ENCODE measurements at regions not wholly inside any gene's neighbourhood (a gene's known extent, or its start where the extent isn't known, plus 50 kb on each side); places are given as distances from the start of the nearest gene placed in this dataset.

DNA sequence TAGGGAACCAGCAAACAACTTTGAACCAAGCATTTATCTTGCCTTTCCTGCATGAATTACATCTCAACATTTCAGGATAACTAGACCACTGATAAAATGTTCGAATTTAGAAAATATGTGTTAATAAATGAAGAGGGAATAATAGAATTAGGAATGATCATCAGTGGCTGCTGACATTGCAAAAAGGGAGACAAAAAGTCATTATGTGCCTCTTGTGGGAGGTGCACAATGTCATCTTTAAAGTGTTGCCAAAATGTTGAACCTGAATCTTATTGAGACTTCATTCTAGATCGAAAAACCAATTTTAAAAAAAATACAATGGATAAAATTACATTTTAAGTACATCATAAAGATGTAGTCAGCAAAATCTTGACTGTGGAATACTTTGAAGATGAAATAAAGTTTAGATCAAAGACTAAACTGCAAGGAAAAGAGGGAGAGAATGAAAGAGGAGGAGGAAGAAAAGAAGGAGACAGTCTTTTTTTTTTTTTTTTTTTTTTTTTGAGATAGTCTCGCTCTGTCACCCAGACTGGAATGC lies 299.3 kb downstream of the FBXW7 start:
- Histone ChIP-seq H3K9me2 (replicated peaks; ENCODE audit: insufficient read depth) (no peaks in the 10 kb centered on the region), H3K27me3 (no peaks in the 10 kb centered on the region), H3K4me2 (no peak overlapping the region), H3K4me3 (no peak overlapping the region), H2AFZ (no peak overlapping the region), H3K4me1 (ENCODE audit: insufficient read depth) (no peaks in the 10 kb centered on the region), H3K9me3 (ENCODE audit: low read depth) (no peaks in the 10 kb centered on the region), H4K20me1 (ENCODE audit: insufficient read depth, poor library complexity, severe bottlenecking) (no peaks in the 10 kb centered on the region), H3K27ac (no peak overlapping the region), H3K79me2 (no peaks in the 10 kb centered on the region), H3K36me3 (replicated peaks; ENCODE audit: insufficient read depth, low read depth) (no peaks in the 10 kb centered on the region)
- no peak for DNase-seq (ENCODE audit: low spot score)
- WGBS (ENCODE audit: low lambda C conversion rate, missing lambda C conversion rate) = 85% methylated on average over 3 of the region's 3 CpGs
- TF ChIP-seq CTCF (IDR thresholded peaks at IDR 0.05; ENCODE audit: poor library complexity) = no peak
- TF ChIP-seq EZH2phosphoT487 (IDR thresholded peaks at IDR 0.05; ENCODE audit: low read depth, severe bottlenecking, unreplicated experiment) = no peak
- TF ChIP-seq EZH2 (IDR thresholded peaks at IDR 0.05; ENCODE audit: borderline replicate concordance) = no peak

DNA sequence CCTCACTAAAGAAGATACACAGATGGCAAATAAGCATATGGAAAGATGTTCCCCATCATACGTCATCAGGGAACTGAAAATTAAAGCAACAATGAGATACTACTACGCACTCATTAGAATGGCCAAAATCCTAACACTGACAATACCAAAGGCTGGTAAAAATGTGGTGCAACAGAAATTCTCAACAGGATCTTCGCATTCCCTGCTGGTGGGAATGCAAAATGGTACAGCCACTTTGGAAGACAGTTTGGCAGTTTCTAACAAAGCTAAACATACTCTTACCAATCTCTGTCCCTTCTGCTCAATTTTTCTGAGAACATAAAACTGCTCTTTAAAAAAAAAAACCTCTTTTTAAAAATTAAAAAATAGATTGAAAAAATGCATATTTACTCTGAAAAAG lies 300.2 kb downstream of the FBXW7 start:
- DNase-seq (ENCODE audit: low spot score) = no peak
- no peak overlapping the region for H3K4me2 ChIP-seq
- no peaks in the 10 kb centered on the region for H3K79me2 ChIP-seq
- no peak overlapping the region for H2AFZ ChIP-seq
- H3K9me3 ChIP-seq (ENCODE audit: low read depth) = no peaks in the 10 kb centered on the region
- no peaks in the 10 kb centered on the region for H3K4me1 ChIP-seq (ENCODE audit: insufficient read depth)
- TF ChIP-seq EZH2 (IDR thresholded peaks at IDR 0.05; ENCODE audit: borderline replicate concordance) = no peak
- no peak for TF ChIP-seq CTCF (IDR thresholded peaks at IDR 0.05; ENCODE audit: poor library complexity)
- no peak for TF ChIP-seq EZH2phosphoT487 (IDR thresholded peaks at IDR 0.05; ENCODE audit: low read depth, severe bottlenecking, unreplicated experiment)
- no peak overlapping the region for H3K27ac ChIP-seq
- no peaks in the 10 kb centered on the region for H3K27me3 ChIP-seq
- WGBS (ENCODE audit: low lambda C conversion rate, missing lambda C conversion rate) = 92% methylated on average over 3 of the region's 3 CpGs
- H4K20me1 ChIP-seq (ENCODE audit: insufficient read depth, poor library complexity, severe bottlenecking) = no peaks in the 10 kb centered on the region
- H3K4me3 ChIP-seq = no peak overlapping the region
- H3K9me2 ChIP-seq (replicated peaks; ENCODE audit: insufficient read depth) = no peaks in the 10 kb centered on the region
- H3K36me3 ChIP-seq (replicated peaks; ENCODE audit: insufficient read depth, low read depth) = no peaks in the 10 kb centered on the region

- no peaks in the 10 kb centered on the region for H3K9me3 ChIP-seq (ENCODE audit: low read depth)
- WGBS (ENCODE audit: low lambda C conversion rate, missing lambda C conversion rate) = 93% methylated on average over 3 of the region's 3 CpGs
- no peaks in the 10 kb centered on the region for H3K27me3 ChIP-seq
- DNase-seq (ENCODE audit: low spot score) = no peak
- no peak overlapping the region for H2AFZ ChIP-seq
- no peak overlapping the region for H3K27ac ChIP-seq
- H3K4me2 ChIP-seq = no peak overlapping the region
- no peaks in the 10 kb centered on the region for H3K79me2 ChIP-seq
- H4K20me1 ChIP-seq (ENCODE audit: insufficient read depth, poor library complexity, severe bottlenecking) = no peaks in the 10 kb centered on the region
- no peaks in the 10 kb centered on the region for H3K9me2 ChIP-seq (replicated peaks; ENCODE audit: insufficient read depth)
- no peak overlapping the region for H3K4me3 ChIP-seq
- no peaks in the 10 kb centered on the region for H3K36me3 ChIP-seq (replicated peaks; ENCODE audit: insufficient read depth, low read depth)
- no peak for TF ChIP-seq EZH2phosphoT487 (IDR thresholded peaks at IDR 0.05; ENCODE audit: low read depth, severe bottlenecking, unreplicated experiment)
- no peak for TF ChIP-seq EZH2 (IDR thresholded peaks at IDR 0.05; ENCODE audit: borderline replicate concordance)
- TF ChIP-seq CTCF (IDR thresholded peaks at IDR 0.05; ENCODE audit: poor library complexity) = no peak
- no peaks in the 10 kb centered on the region for H3K4me1 ChIP-seq (ENCODE audit: insufficient read depth)
Observed at GRCh38 chr4:152234571-152234970, 301.3 kb downstream of the FBXW7 start.

- no peak for TF ChIP-seq EZH2phosphoT487 (IDR thresholded peaks at IDR 0.05; ENCODE audit: low read depth, severe bottlenecking, unreplicated experiment)
- TF ChIP-seq CTCF (IDR thresholded peaks at IDR 0.05; ENCODE audit: poor library complexity) = no peak
- TF ChIP-seq EZH2 (IDR thresholded peaks at IDR 0.05; ENCODE audit: borderline replicate concordance) = no peak
- no peak overlapping the region for H3K4me2 ChIP-seq
- H3K79me2 ChIP-seq = no peaks in the 10 kb centered on the region
- no peaks in the 10 kb centered on the region for H3K4me1 ChIP-seq (ENCODE audit: insufficient read depth)
- no peaks in the 10 kb centered on the region for H3K36me3 ChIP-seq (replicated peaks; ENCODE audit: insufficient read depth, low read depth)
- H4K20me1 ChIP-seq (ENCODE audit: insufficient read depth, poor library complexity, severe bottlenecking) = no peaks in the 10 kb centered on the region
- H3K9me3 ChIP-seq (ENCODE audit: low read depth) = no peaks in the 10 kb centered on the region
- no peak for DNase-seq (ENCODE audit: low spot score)
- H2AFZ ChIP-seq = no peak overlapping the region
- H3K9me2 ChIP-seq (replicated peaks; ENCODE audit: insufficient read depth) = no peaks in the 10 kb centered on the region
- no peak overlapping the region for H3K4me3 ChIP-seq
- WGBS (ENCODE audit: low lambda C conversion rate, missing lambda C conversion rate) = 95% methylated on average over 2 of the region's 2 CpGs
- no peaks in the 10 kb centered on the region for H3K27me3 ChIP-seq
- H3K27ac ChIP-seq = no peak overlapping the region
Observed at GRCh38 chr4:152232271-152232670, 303.6 kb downstream of the FBXW7 start.

Measured in hepatocyte (in vitro differentiated cells).